ENCODE measurements at regions not wholly inside any gene's neighbourhood (a gene's known extent, or its start where the extent isn't known, plus 50 kb on each side); places are given as distances from the start of the nearest gene placed in this dataset.

DNA sequence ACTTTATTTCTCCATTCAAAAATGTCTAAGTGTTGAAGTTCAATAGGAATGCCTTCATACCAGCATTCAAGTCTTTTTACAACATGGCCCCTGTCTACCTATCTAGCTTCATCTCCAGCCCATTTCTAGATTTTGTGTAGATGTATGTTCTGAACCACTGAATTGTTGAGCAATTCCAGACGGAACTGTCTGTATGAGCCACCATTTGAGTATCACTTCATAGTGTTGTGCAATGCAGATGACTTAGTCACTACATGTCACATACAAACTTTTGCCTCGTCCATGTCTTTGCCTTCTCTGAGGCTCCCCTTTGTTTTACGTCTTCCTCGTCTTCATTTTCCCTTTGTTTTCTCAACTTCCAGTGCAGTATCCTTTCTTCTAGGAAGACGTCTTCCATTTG, 118.1 kb downstream of the INHBA start:
- TF ChIP-seq, protein P1, sequence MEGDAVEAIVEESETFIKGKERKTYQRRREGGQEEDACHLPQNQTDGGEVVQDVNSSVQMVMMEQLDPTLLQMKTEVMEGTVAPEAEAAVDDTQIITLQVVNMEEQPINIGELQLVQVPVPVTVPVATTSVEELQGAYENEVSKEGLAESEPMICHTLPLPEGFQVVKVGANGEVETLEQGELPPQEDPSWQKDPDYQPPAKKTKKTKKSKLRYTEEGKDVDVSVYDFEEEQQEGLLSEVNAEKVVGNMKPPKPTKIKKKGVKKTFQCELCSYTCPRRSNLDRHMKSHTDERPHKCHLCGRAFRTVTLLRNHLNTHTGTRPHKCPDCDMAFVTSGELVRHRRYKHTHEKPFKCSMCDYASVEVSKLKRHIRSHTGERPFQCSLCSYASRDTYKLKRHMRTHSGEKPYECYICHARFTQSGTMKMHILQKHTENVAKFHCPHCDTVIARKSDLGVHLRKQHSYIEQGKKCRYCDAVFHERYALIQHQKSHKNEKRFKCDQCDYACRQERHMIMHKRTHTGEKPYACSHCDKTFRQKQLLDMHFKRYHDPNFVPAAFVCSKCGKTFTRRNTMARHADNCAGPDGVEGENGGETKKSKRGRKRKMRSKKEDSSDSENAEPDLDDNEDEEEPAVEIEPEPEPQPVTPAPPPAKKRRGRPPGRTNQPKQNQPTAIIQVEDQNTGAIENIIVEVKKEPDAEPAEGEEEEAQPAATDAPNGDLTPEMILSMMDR (IDR thresholded peaks at IDR 0.05), result no peak
- no peak for TF ChIP-seq YY1 (IDR thresholded peaks at IDR 0.05; ENCODE audit: low read depth)
- no peak for TF ChIP-seq POLR2AphosphoS5 (IDR thresholded peaks at IDR 0.05; ENCODE audit: low read depth, low read length)
- TF ChIP-seq NRF1 (IDR thresholded peaks at IDR 0.05; ENCODE audit: low read depth, low read length), result no peak
- TF ChIP-seq, protein P2, sequence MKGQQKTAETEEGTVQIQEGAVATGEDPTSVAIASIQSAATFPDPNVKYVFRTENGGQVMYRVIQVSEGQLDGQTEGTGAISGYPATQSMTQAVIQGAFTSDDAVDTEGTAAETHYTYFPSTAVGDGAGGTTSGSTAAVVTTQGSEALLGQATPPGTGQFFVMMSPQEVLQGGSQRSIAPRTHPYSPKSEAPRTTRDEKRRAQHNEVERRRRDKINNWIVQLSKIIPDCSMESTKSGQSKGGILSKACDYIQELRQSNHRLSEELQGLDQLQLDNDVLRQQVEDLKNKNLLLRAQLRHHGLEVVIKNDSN (IDR thresholded peaks at IDR 0.05; ENCODE audit: borderline replicate concordance, low read depth), result no peak
- no peak for TF ChIP-seq SIN3A (IDR thresholded peaks at IDR 0.05; ENCODE audit: borderline replicate concordance, low read depth, low read length)
- TF ChIP-seq TEAD4 (IDR thresholded peaks at IDR 0.05; ENCODE audit: borderline replicate concordance, insufficient read depth), result no peak
- TF ChIP-seq FOXM1 (IDR thresholded peaks at IDR 0.05; ENCODE audit: low read depth), result no peak
- TF ChIP-seq SMC3 (IDR thresholded peaks at IDR 0.05; ENCODE audit: low read depth, low read length), result no peak
- TF ChIP-seq, protein P3, sequence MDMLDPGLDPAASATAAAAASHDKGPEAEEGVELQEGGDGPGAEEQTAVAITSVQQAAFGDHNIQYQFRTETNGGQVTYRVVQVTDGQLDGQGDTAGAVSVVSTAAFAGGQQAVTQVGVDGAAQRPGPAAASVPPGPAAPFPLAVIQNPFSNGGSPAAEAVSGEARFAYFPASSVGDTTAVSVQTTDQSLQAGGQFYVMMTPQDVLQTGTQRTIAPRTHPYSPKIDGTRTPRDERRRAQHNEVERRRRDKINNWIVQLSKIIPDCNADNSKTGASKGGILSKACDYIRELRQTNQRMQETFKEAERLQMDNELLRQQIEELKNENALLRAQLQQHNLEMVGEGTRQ (IDR thresholded peaks at IDR 0.05; ENCODE audit: borderline replicate concordance, low read depth, low read length), result no peak
- TF ChIP-seq GABPA (IDR thresholded peaks at IDR 0.05; ENCODE audit: low read depth), result no peak

Measured in SK-N-SH (cell line).